Pancreas (tissue), 10 donors: ENCODE measurements at regions not wholly inside any gene's neighbourhood (a gene's known extent, or its start where the extent isn't known, plus 50 kb on each side); places are given as distances from the start of the nearest gene placed in this dataset.

Experiments used
- ATAC-seq, 4 donors: fragments of 200-7000 bp; cut with Tn5 transposase; one replicate each; pipeline versions ENCODE4 v1.8.0 to v1.9.1; 2020; ENCODE audit warnings: mild to moderate bottlenecking in 4 of 4, moderate library complexity in 4 of 4
- DNase-seq, 6 donors: peaks; one replicate each; pipeline ENCODE4 v3.0.0-alpha.2; 2020
- FAIRE-seq: peaks from 2 replicates; lab custom pipeline; 2012; peaks lifted over from hg19 to GRCh38; lab: Jason Lieb, UNC
- H3K27ac ChIP-seq, 4 donors: fragments of 200-600 bp; sonication (generic); 1 replicate in 3 of 4; 2 replicates in 1 of 4; pipeline versions ENCODE4 v1.5.0 to v1.8.0; 2020
- H3K27me3 ChIP-seq, 4 donors: fragments of 200-600 bp; one replicate each; pipeline ENCODE4 v1.8.0; 2021
- H3K36me3 ChIP-seq, 3 donors: fragments of 200-600 bp; sonication (generic) in 1 of 3; one replicate each; pipeline versions ENCODE4 v1.5.0 to v1.8.0; 2020 to 2021
- H3K4me1 ChIP-seq, 3 donors: fragments of 200-600 bp; one replicate each; pipeline ENCODE4 v1.8.0; 2021
- H3K4me3 ChIP-seq, 4 donors: fragments of 200-600 bp; sonication (generic) in 2 of 4; one replicate each; pipeline versions ENCODE4 v1.5.0 to v1.8.0; 2020 to 2021
- H3K9me3 ChIP-seq, 4 donors: fragments of 200-600 bp; one replicate each; pipeline ENCODE4 v1.8.0; 2021
- WGBS, 2 donors: extraction: QIAGEN DNeasy Blood & Tissue Kit; methylation state at CpG; one replicate each; pipeline ENCODE4 v1.1.7; 2013; 5-methylcytosine and 5-hydroxymethylcytosine counted together
- intact Hi-C, 3 donors: fragments of 100-400 bp; cut with DNase I; formaldehyde crosslinking; loops; one replicate each; pipeline versions ENCODE4 v1.11.1 to v1.14.2; 2022
- TF ChIP-seq, protein P1 (sequence below), 4 donors: fragments of 200-600 bp; sonication (generic) in 3 of 4; IDR thresholded peaks; one replicate each; pipeline versions ENCODE4 v1.5.0 to v1.8.0; 2021; ENCODE audit warnings: antibody characterized with exemption in 4 of 4
- donor health status: healthy with polysubstance abuse.
- donor health status: DM: no; HTN: no; CAD: no; lungs with moderate emphysema.
- donor health status: DM: no; HTN: no; CAD: no.
- donor health status: control.
- donor health status: control.
- donor health status: Bipolar disorder and iron deficiency.
- donor health status: DM: yes; HTN: yes; CAD: no.
- donor health status: DM: no; HTN: no; CAD: no.
- donor health status: DM: no; HTN: no; CAD: no.
- donor health status: DM: yes; HTN: yes; CAD: no.

- WGBS, 2 donors, result 74% methylated on average over 2 of the region's 2 CpGs
- H3K27ac ChIP-seq, result no peak overlapping the region
- H3K4me1 ChIP-seq, result no peaks in the 10 kb centered on the region
- no peak overlapping the region for H3K4me3 ChIP-seq
- no peaks in the 10 kb centered on the region for H3K9me3 ChIP-seq
- ATAC-seq (no peak), DNase-seq (no peak), FAIRE-seq (no peak)
- intact Hi-C loops, result no loop called here
- TF ChIP-seq, protein P1, sequence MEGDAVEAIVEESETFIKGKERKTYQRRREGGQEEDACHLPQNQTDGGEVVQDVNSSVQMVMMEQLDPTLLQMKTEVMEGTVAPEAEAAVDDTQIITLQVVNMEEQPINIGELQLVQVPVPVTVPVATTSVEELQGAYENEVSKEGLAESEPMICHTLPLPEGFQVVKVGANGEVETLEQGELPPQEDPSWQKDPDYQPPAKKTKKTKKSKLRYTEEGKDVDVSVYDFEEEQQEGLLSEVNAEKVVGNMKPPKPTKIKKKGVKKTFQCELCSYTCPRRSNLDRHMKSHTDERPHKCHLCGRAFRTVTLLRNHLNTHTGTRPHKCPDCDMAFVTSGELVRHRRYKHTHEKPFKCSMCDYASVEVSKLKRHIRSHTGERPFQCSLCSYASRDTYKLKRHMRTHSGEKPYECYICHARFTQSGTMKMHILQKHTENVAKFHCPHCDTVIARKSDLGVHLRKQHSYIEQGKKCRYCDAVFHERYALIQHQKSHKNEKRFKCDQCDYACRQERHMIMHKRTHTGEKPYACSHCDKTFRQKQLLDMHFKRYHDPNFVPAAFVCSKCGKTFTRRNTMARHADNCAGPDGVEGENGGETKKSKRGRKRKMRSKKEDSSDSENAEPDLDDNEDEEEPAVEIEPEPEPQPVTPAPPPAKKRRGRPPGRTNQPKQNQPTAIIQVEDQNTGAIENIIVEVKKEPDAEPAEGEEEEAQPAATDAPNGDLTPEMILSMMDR (IDR thresholded peaks at IDR 0.05), result no peak
- H3K36me3 ChIP-seq, result no peaks in the 10 kb centered on the region
- no peaks in the 10 kb centered on the region for H3K27me3 ChIP-seq
These were observed 101.5 kb downstream of the SPATA31D1 start for GRCh38 chr9:82090046-82090445.

GRCh38 chr9:82091100-82091499, 102.5 kb downstream of the SPATA31D1 start:
- intact Hi-C loops, result no loop called here
- Histone ChIP-seq H3K27me3 (no peaks in the 10 kb centered on the region), H3K4me3 (no peak overlapping the region), H3K27ac (no peak overlapping the region), H3K9me3 (no peaks in the 10 kb centered on the region), H3K4me1 (no peaks in the 10 kb centered on the region), H3K36me3 (no peaks in the 10 kb centered on the region)
- WGBS, 2 donors, result 45 to 64% methylated on average over 1 of the region's 1 CpG
- TF ChIP-seq, protein P1 (IDR thresholded peaks at IDR 0.05), result no peak
- DNase-seq, result peak in 2 of 6 donors; percentile 8 to 17
- FAIRE-seq, result no peak
- no peak for ATAC-seq

DNA sequence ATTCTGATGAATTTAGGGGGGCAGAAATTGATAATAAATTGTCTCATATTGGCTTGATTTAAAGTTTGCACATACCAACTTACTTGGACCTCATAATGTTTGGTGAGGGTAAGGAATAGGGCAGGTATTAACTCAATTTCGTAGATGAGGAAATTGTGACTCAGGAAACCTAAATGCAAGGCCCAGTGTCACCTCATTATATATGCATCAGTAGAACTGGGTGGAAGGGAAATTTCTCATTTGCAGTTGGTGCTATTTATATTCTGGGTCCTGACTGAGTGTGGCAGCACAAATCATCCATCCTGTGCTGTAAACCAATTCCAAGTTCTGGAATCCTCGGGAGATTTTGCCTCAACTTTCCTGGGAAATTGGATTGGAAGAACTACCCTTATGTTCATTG, 103.0 kb downstream of the SPATA31D1 start:
- DNase-seq (no peak), FAIRE-seq (no peak), ATAC-seq (no peak)
- intact Hi-C loops, result no loop called here
- WGBS, 2 donors, result 80 to 84% methylated on average over 2 of the region's 2 CpGs
- no peak overlapping the region for H3K4me3 ChIP-seq
- no peaks in the 10 kb centered on the region for H3K36me3 ChIP-seq
- H3K27ac ChIP-seq, result no peak overlapping the region
- H3K27me3 ChIP-seq, result no peaks in the 10 kb centered on the region
- no peaks in the 10 kb centered on the region for H3K9me3 ChIP-seq
- TF ChIP-seq, protein P1 (IDR thresholded peaks at IDR 0.05), result no peak
- no peaks in the 10 kb centered on the region for H3K4me1 ChIP-seq

GRCh38 chr9:82101475-82101874, 112.9 kb downstream of the SPATA31D1 start:
- Histone ChIP-seq H3K27ac (no peak overlapping the region), H3K27me3 (no peaks in the 10 kb centered on the region), H3K4me1 (no peaks in the 10 kb centered on the region), H3K36me3 (no peaks in the 10 kb centered on the region), H3K9me3 (no peaks in the 10 kb centered on the region), H3K4me3 (no peak overlapping the region)
- ATAC-seq (no peak), DNase-seq (no peak), FAIRE-seq (no peak)
- TF ChIP-seq, protein P1 (IDR thresholded peaks at IDR 0.05), result no peak
- WGBS, 2 donors, result 92 to 95% methylated on average over 1 of the region's 1 CpG
- intact Hi-C loops, result no loop called here

DNA sequence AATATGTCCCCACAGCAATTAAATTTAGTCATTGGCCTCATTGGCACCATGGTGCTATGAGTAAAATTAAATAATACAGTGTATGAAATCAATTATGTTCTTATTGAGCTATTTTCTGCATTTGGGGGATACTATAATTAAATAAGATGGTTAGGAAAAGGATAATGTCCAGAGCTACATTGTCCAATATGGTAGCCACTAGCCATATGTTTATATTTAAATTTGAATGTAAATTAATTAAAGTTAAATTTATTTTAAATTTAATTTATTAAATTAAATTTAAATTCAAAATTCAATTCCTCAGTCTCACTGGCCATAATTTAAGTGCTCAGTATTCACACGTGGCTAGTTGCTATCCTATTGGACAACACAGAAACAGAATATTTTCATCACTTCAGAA, 115.7 kb downstream of the SPATA31D1 start:
- Histone ChIP-seq H3K27me3 (no peaks in the 10 kb centered on the region), H3K36me3 (no peaks in the 10 kb centered on the region), H3K4me3 (no peak overlapping the region), H3K9me3 (no peaks in the 10 kb centered on the region), H3K27ac (no peak overlapping the region), H3K4me1 (no peaks in the 10 kb centered on the region)
- FAIRE-seq (no peak), ATAC-seq (no peak), DNase-seq (no peak)
- 73 to 88% methylated on average over 1 of the region's 1 CpG for WGBS, 2 donors
- intact Hi-C loops, result no loop called here
- TF ChIP-seq, protein P1 (IDR thresholded peaks at IDR 0.05), result no peak
